RKO (cell line): ENCODE measurements at regions not wholly inside any gene's neighbourhood (a gene's known extent, or its start where the extent isn't known, plus 50 kb on each side); places are given as distances from the start of the nearest gene placed in this dataset.

Experiments
- DNase-seq: peaks from one replicate; pipeline ENCODE4 v3.0.0-alpha.2; 2016; ENCODE audit warnings: low spot score

GRCh38 chr4:119748853-119749252 is 120.2 kb upstream of the PDE5A start:
- DNase-seq: no peak

DNA sequence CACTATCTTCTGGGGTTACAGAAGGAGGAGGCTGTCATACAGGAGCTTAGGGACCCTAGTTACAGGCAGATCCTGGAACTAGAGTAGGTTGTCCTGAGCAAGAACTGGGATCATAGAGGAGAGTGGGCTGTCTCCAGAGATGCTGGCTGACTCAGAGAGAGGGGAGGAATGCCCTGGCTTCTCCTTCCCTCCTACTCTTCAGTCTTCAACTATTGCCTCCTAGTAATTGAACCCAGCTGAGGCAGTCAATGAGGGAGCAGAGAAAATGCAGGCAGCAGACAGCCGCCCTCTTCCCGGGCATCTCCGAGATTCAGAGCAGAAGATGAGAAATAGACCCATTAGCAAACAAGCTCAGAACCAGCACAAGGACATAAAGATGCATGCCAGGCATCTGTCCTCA is 118.3 kb upstream of the PDE5A start:
- DNase-seq: no peak

- no peak for DNase-seq
Measured at GRCh38 chr4:119745351-119745750, 116.7 kb upstream of the PDE5A start.

DNA sequence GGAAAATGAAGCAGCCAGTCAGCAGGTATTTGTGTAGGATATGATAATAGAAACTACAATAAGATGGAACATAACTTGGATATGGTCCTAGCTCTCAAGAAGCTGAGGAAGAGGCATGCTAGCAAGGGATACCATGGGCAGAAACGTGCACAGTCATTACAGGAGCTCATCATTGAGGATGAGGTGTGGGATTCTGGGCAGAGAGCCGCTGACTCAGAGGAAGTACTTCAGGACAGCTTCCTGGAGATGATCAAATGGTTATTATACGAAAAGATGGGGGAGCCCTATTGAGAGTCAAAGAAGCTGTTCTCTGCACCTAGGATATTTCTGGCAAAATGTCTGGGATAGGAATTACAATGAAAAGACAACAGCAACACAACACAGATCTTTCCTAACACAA is 116.0 kb upstream of the PDE5A start:
- peak; percentile 37 for DNase-seq

DNA sequence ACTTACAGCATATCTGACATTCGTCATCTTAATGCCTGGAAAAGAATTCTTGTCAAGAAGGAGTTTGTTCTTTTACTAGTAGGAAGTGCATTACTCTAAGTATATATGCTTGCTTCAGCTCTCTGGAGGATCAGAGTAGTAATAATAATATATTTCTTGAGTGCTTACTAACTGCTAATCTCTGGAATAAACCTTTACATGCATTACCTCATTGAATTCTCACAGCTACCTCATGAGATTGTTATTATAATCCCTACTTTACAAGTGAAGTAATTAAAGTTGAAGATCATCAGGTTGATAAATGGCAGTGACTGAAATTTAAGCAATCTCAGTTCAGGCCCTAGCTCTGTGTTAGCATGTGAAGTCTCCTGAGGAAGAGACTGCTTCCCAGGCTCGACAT is 115.0 kb upstream of the PDE5A start:
- DNase-seq: no peak

- DNase-seq: no peak
Measured at GRCh38 chr4:119739796-119740195, 111.2 kb upstream of the PDE5A start.

- DNase-seq: no peak
Measured at GRCh38 chr4:119738901-119739300, 110.3 kb upstream of the PDE5A start.

GRCh38 chr4:119736559-119736958 is 108.0 kb upstream of the PDE5A start:
- DNase-seq: no peak

- DNase-seq: no peak
Measured at GRCh38 chr4:119735165-119735651, 106.6 kb upstream of the PDE5A start.

GRCh38 chr4:119733431-119733830 is 104.8 kb upstream of the PDE5A start:
- DNase-seq: no peak

- no peak for DNase-seq
Measured at GRCh38 chr4:119731778-119732177, 103.2 kb upstream of the PDE5A start.

- DNase-seq: no peak
Measured at GRCh38 chr4:119731146-119731742, 102.6 kb upstream of the PDE5A start.

GRCh38 chr4:119730671-119730950 is 102.0 kb upstream of the PDE5A start:
- no peak for DNase-seq

DNA sequence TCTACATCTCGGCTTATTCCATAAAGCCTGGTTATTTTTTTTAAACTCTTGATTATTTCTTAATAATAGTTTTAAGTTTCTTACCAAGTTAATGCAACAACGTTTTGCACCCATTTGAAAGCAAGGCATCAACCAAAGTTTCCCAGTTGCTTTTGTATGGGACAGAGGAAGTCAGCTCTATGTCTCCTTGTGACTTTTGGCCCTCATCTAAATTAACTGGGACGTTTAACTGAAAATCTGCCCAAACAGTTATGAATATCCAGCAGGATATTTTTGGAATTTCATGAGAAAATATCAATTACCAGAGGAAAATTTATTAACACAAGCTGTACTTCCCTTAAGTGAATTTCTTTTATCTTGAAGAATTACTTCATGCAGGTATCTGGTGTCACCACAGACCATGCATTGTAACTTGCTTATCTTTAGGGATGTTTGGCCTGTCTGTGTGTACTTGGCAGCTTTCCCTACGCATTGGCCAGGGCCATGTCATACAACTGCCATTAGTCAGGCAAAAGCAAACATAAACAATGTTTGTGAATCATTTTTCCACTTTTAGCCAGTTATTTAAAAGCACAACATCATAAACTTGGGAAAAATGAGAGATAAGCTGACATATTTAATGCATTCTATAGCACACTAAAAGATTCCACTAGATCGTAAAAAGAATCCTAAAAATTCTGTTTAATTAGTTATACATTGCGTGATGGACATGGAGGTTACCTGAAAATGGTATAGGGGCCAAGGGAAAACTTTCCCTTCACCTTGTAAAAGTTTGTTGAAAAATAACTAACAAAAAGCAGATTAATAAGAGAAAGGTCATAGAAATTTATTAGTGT is 101.4 kb upstream of the PDE5A start:
- DNase-seq: peak; percentile 20

- DNase-seq: no peak
Measured at GRCh38 chr4:119728692-119729593, 100.3 kb upstream of the PDE5A start.

GRCh38 chr4:119728185-119728584 is 99.6 kb upstream of the PDE5A start:
- DNase-seq: no peak

- no peak for DNase-seq
Measured at GRCh38 chr4:119726505-119726904, 97.9 kb upstream of the PDE5A start.

DNA sequence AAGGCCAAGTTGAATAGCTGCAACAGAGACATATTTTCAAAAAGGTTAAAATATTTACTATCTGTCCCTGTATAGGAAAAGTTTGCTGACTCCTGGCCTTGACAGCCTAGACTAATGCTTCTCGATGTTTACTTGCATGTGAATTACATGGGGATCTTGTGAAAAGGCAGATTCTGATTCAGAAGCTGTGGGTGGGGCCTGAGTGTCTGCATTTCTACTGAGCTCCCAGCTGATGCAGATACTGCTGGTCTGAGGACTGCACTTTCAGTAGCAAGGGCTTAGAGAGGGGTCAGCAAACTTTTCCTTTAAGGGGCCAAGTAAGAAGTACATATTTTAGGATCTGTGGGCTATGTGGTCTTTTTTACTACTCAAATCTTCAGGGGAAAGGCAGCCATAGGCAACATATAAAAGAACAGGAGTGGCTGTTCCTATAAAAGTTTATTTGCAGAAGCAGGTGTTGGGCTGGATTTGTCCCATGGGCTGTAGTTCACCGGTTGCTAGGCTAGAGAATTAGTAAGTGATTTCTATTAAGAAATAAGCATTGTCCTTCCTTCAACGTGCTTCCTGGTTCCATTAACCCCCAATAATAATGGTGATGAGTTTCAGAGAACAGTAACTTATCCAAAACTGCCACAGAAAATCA is 97.2 kb upstream of the PDE5A start:
- no peak for DNase-seq

DNA sequence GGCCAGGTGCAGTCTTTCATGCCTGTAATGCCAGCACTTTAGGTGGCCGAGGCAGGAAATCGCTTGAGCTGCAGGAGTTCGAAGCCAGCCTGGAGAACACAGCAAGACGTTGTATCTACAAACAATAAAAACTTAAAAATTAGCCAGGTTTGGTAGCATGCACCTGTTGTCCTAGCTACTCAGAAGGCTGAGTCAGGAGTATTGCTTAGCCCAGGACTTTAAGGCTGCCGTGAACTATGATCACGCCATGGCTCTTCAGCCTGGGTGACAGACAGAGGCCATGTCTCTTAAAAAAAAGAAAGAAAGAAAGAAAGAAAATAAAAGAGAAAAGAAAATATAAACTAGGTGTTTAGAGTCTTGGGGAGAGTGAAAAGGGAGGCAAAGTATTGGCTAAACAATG is 96.4 kb upstream of the PDE5A start:
- DNase-seq: no peak

- DNase-seq: no peak
Measured at GRCh38 chr4:119722670-119723069, 94.1 kb upstream of the PDE5A start.

GRCh38 chr4:119721878-119722277 is 93.3 kb upstream of the PDE5A start:
- DNase-seq: no peak
